ENCODE measurements at regions not wholly inside any gene's neighbourhood (a gene's known extent, or its start where the extent isn't known, plus 50 kb on each side); places are given as distances from the start of the nearest gene placed in this dataset.

GRCh38 chr4:147425019-147425418, 55.9 kb upstream of the EDNRA start:
- no peak overlapping the region for H3K4me3 ChIP-seq
- 83 to 93% methylated on average over 1 of the region's 1 CpG for WGBS, 2 donors
- H3K36me3 ChIP-seq: no peaks in the 10 kb centered on the region
- no peaks in the 10 kb centered on the region for H3K27me3 ChIP-seq
- TF ChIP-seq POLR2A (IDR thresholded peaks at IDR 0.05): no peak
- intact Hi-C loops (cut with DNase I): no loop called here
- DNase-seq: no peak
- H3K27ac ChIP-seq: no peak overlapping the region
- H3K9me3 ChIP-seq: no peaks in the 10 kb centered on the region
- H3K4me1 ChIP-seq: peaks cover 0 to 10% (median 0%) of the 10 kb centered on the region in 4 donors

DNA sequence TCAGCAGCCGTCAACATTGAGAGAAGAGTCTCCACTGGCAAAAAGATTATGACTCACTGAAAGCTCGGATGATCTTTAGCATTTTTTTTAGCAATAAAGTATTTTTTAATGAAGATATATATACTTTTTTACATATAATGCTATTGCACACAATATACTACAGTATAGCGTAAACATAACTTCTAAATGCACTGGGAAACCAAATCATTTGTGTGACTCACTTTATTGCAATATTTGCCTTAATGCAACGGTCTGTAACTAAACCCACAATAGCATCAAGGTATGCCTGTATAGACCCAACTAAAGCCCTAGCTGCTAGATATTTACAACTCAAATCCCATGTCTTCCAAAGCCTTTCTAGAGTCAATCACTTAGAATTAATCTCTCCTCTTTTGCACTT, 52.3 kb upstream of the EDNRA start:
- no peak for DNase-seq
- H3K27ac ChIP-seq: no peak overlapping the region
- H3K36me3 ChIP-seq: no peaks in the 10 kb centered on the region
- TF ChIP-seq POLR2A (IDR thresholded peaks at IDR 0.05) (no peak), CTCF (IDR thresholded peaks at IDR 0.05) (no peak), POLR2AphosphoS5 (IDR thresholded peaks at IDR 0.05) (no peak), EP300 (IDR thresholded peaks at IDR 0.05) (no peak)
- H3K4me1 ChIP-seq: no peaks in the 10 kb centered on the region
- H3K9me3 ChIP-seq: peaks cover 0 to 11% (median 2%) of the 10 kb centered on the region in 4 donors
- intact Hi-C loops (cut with DNase I): no loop called here
- no peaks in the 10 kb centered on the region for H3K27me3 ChIP-seq
- H3K4me3 ChIP-seq: no peak overlapping the region
- WGBS, 2 donors: 80 to 89% methylated on average over 4 of the region's 4 CpGs

DNA sequence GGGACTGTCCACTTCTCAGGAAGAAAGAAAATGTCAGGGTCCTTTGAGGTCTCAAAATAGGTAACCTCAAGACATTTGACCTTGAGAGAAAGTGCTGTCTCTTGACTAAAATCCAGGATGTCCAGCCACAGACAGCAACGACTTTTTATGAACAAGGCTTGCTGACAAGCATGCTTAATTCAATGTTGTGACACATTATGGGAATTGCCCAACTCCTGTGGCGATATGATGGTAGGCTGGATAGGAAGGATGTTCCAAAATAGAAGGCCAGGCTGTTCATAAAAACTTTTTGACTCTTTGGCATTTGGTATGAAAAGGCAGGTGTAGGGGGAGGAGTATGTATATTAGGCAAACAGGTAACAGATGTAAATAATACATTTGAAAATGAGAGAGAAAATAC, 50.8 kb upstream of the EDNRA start:
- Histone ChIP-seq H3K36me3 (no peaks in the 10 kb centered on the region), H3K4me1 (no peaks in the 10 kb centered on the region), H3K9me3 (peaks cover 0 to 11% (median 2%) of the 10 kb centered on the region in 4 donors), H3K27ac (no peak overlapping the region), H3K27me3 (no peaks in the 10 kb centered on the region), H3K4me3 (no peak overlapping the region)
- TF ChIP-seq POLR2AphosphoS5 (IDR thresholded peaks at IDR 0.05) (no peak), POLR2A (IDR thresholded peaks at IDR 0.05) (no peak), CTCF (IDR thresholded peaks at IDR 0.05) (no peak), EP300 (IDR thresholded peaks at IDR 0.05) (no peak)
- DNase-seq: no peak
- intact Hi-C loops (cut with DNase I): no loop called here
- 53 to 67% methylated on average over 2 of the region's 2 CpGs for WGBS, 2 donors

Small RNA genes in the stretch of these regions (small RNA-seq; reads per million reads assigned to genes)
- gene MIR548G: 0 reads per million in 3 donors
